ENCODE measurements at regions not wholly inside any gene's neighbourhood (a gene's known extent, or its start where the extent isn't known, plus 50 kb on each side); places are given as distances from the start of the nearest gene placed in this dataset.

- no peaks in the 10 kb centered on the region for H3K4me1 ChIP-seq (ENCODE audit: control insufficient read depth, insufficient read depth, low read length, poor library complexity, severe bottlenecking)
- no peak overlapping the region for H3K4me3 ChIP-seq (ENCODE audit: insufficient read depth, low read depth, low read length, poor library complexity, severe bottlenecking)
Observed at GRCh38 chr1:88275259-88275862, 408.7 kb upstream of the PKN2 start.

GRCh38 chr1:88276163-88276562, 407.9 kb upstream of the PKN2 start:
- Histone ChIP-seq H3K27ac (ENCODE audit: insufficient read depth, low read length, poor library complexity, severe bottlenecking) (no peak overlapping the region), H3K9me3 (ENCODE audit: control insufficient read depth, low read length) (no peaks in the 10 kb centered on the region), H3K4me1 (ENCODE audit: control insufficient read depth, insufficient read depth, low read length, poor library complexity, severe bottlenecking) (no peaks in the 10 kb centered on the region), H3K27me3 (replicated peaks; ENCODE audit: control insufficient read depth, insufficient read depth, low read length, poor library complexity, severe bottlenecking) (no peaks in the 10 kb centered on the region), H3K4me3 (ENCODE audit: insufficient read depth, low read depth, low read length, poor library complexity, severe bottlenecking) (no peak overlapping the region), H3K36me3 (ENCODE audit: control insufficient read depth, insufficient read depth, low read length) (no peaks in the 10 kb centered on the region)
- no peak for DNase-seq

More at GRCh38 chr1:88275259-88275862, 408.7 kb upstream of the PKN2 start:
- Histone ChIP-seq H3K9me3 (ENCODE audit: control insufficient read depth, low read length) (no peaks in the 10 kb centered on the region), H3K27me3 (replicated peaks; ENCODE audit: control insufficient read depth, insufficient read depth, low read length, poor library complexity, severe bottlenecking) (no peaks in the 10 kb centered on the region), H3K27ac (ENCODE audit: insufficient read depth, low read length, poor library complexity, severe bottlenecking) (no peak overlapping the region), H3K36me3 (ENCODE audit: control insufficient read depth, insufficient read depth, low read length) (no peaks in the 10 kb centered on the region)
- DNase-seq = no peak

- Histone ChIP-seq H3K4me1 (ENCODE audit: control insufficient read depth, insufficient read depth, low read length, poor library complexity, severe bottlenecking) (no peaks in the 10 kb centered on the region), H3K27ac (ENCODE audit: insufficient read depth, low read length, poor library complexity, severe bottlenecking) (no peak overlapping the region), H3K27me3 (replicated peaks; ENCODE audit: control insufficient read depth, insufficient read depth, low read length, poor library complexity, severe bottlenecking) (no peaks in the 10 kb centered on the region), H3K36me3 (ENCODE audit: control insufficient read depth, insufficient read depth, low read length) (no peaks in the 10 kb centered on the region), H3K9me3 (ENCODE audit: control insufficient read depth, low read length) (no peaks in the 10 kb centered on the region), H3K4me3 (ENCODE audit: insufficient read depth, low read depth, low read length, poor library complexity, severe bottlenecking) (no peak overlapping the region)
- DNase-seq = no peak
Observed at GRCh38 chr1:88284066-88284465, 400.0 kb upstream of the PKN2 start.

GRCh38 chr1:88284666-88285366, 399.3 kb upstream of the PKN2 start:
- H3K36me3 ChIP-seq (ENCODE audit: control insufficient read depth, insufficient read depth, low read length) = no peaks in the 10 kb centered on the region
- no peak for DNase-seq
- H3K4me1 ChIP-seq (ENCODE audit: control insufficient read depth, insufficient read depth, low read length, poor library complexity, severe bottlenecking) = no peaks in the 10 kb centered on the region
- no peaks in the 10 kb centered on the region for H3K9me3 ChIP-seq (ENCODE audit: control insufficient read depth, low read length)
- no peaks in the 10 kb centered on the region for H3K27me3 ChIP-seq (replicated peaks; ENCODE audit: control insufficient read depth, insufficient read depth, low read length, poor library complexity, severe bottlenecking)
- H3K27ac ChIP-seq (ENCODE audit: insufficient read depth, low read length, poor library complexity, severe bottlenecking) = no peak overlapping the region
- no peak overlapping the region for H3K4me3 ChIP-seq (ENCODE audit: insufficient read depth, low read depth, low read length, poor library complexity, severe bottlenecking)

GRCh38 chr1:88286716-88287115, 397.4 kb upstream of the PKN2 start:
- Histone ChIP-seq H3K36me3 (ENCODE audit: control insufficient read depth, insufficient read depth, low read length) (no peaks in the 10 kb centered on the region), H3K9me3 (ENCODE audit: control insufficient read depth, low read length) (no peaks in the 10 kb centered on the region), H3K4me3 (ENCODE audit: insufficient read depth, low read depth, low read length, poor library complexity, severe bottlenecking) (no peak overlapping the region), H3K27me3 (replicated peaks; ENCODE audit: control insufficient read depth, insufficient read depth, low read length, poor library complexity, severe bottlenecking) (no peaks in the 10 kb centered on the region), H3K27ac (ENCODE audit: insufficient read depth, low read length, poor library complexity, severe bottlenecking) (no peak overlapping the region), H3K4me1 (ENCODE audit: control insufficient read depth, insufficient read depth, low read length, poor library complexity, severe bottlenecking) (no peaks in the 10 kb centered on the region)
- no peak for DNase-seq

- H3K9me3 ChIP-seq (ENCODE audit: control insufficient read depth, low read length) = no peaks in the 10 kb centered on the region
- no peak overlapping the region for H3K4me3 ChIP-seq (ENCODE audit: insufficient read depth, low read depth, low read length, poor library complexity, severe bottlenecking)
- no peak overlapping the region for H3K27ac ChIP-seq (ENCODE audit: insufficient read depth, low read length, poor library complexity, severe bottlenecking)
- no peaks in the 10 kb centered on the region for H3K4me1 ChIP-seq (ENCODE audit: control insufficient read depth, insufficient read depth, low read length, poor library complexity, severe bottlenecking)
- DNase-seq = no peak
- no peaks in the 10 kb centered on the region for H3K36me3 ChIP-seq (ENCODE audit: control insufficient read depth, insufficient read depth, low read length)
- no peaks in the 10 kb centered on the region for H3K27me3 ChIP-seq (replicated peaks; ENCODE audit: control insufficient read depth, insufficient read depth, low read length, poor library complexity, severe bottlenecking)
Observed at GRCh38 chr1:88288571-88288970, 395.5 kb upstream of the PKN2 start.

GRCh38 chr1:88289401-88290102, 394.5 kb upstream of the PKN2 start:
- Histone ChIP-seq H3K36me3 (ENCODE audit: control insufficient read depth, insufficient read depth, low read length) (no peaks in the 10 kb centered on the region), H3K27ac (ENCODE audit: insufficient read depth, low read length, poor library complexity, severe bottlenecking) (no peak overlapping the region), H3K9me3 (ENCODE audit: control insufficient read depth, low read length) (no peaks in the 10 kb centered on the region), H3K27me3 (replicated peaks; ENCODE audit: control insufficient read depth, insufficient read depth, low read length, poor library complexity, severe bottlenecking) (no peaks in the 10 kb centered on the region), H3K4me3 (ENCODE audit: insufficient read depth, low read depth, low read length, poor library complexity, severe bottlenecking) (no peak overlapping the region), H3K4me1 (ENCODE audit: control insufficient read depth, insufficient read depth, low read length, poor library complexity, severe bottlenecking) (no peaks in the 10 kb centered on the region)
- no peak for DNase-seq

GRCh38 chr1:88291611-88292354, 392.3 kb upstream of the PKN2 start:
- DNase-seq = no peak
- H3K9me3 ChIP-seq (ENCODE audit: control insufficient read depth, low read length) = no peaks in the 10 kb centered on the region
- H3K27me3 ChIP-seq (replicated peaks; ENCODE audit: control insufficient read depth, insufficient read depth, low read length, poor library complexity, severe bottlenecking) = no peaks in the 10 kb centered on the region
- no peaks in the 10 kb centered on the region for H3K4me1 ChIP-seq (ENCODE audit: control insufficient read depth, insufficient read depth, low read length, poor library complexity, severe bottlenecking)
- no peaks in the 10 kb centered on the region for H3K36me3 ChIP-seq (ENCODE audit: control insufficient read depth, insufficient read depth, low read length)
- H3K4me3 ChIP-seq (ENCODE audit: insufficient read depth, low read depth, low read length, poor library complexity, severe bottlenecking) = no peak overlapping the region
- H3K27ac ChIP-seq (ENCODE audit: insufficient read depth, low read length, poor library complexity, severe bottlenecking) = no peak overlapping the region

GRCh38 chr1:88293691-88294190, 390.3 kb upstream of the PKN2 start:
- Histone ChIP-seq H3K27ac (ENCODE audit: insufficient read depth, low read length, poor library complexity, severe bottlenecking) (no peak overlapping the region), H3K27me3 (replicated peaks; ENCODE audit: control insufficient read depth, insufficient read depth, low read length, poor library complexity, severe bottlenecking) (no peaks in the 10 kb centered on the region), H3K4me1 (ENCODE audit: control insufficient read depth, insufficient read depth, low read length, poor library complexity, severe bottlenecking) (no peaks in the 10 kb centered on the region), H3K4me3 (ENCODE audit: insufficient read depth, low read depth, low read length, poor library complexity, severe bottlenecking) (no peak overlapping the region), H3K36me3 (ENCODE audit: control insufficient read depth, insufficient read depth, low read length) (no peaks in the 10 kb centered on the region), H3K9me3 (ENCODE audit: control insufficient read depth, low read length) (no peaks in the 10 kb centered on the region)
- DNase-seq = no peak

Data from effector memory CD4-positive, alpha-beta T cell (primary cell).